ACHN (cell line): ENCODE measurements at regions not wholly inside any gene's neighbourhood (a gene's known extent, or its start where the extent isn't known, plus 50 kb on each side); places are given as distances from the start of the nearest gene placed in this dataset.
"Not testable (repeated sequence)": the region's sequence is repeated elsewhere in the genome, so short reads cannot be mapped to it uniquely, and the experiment has no call there.

Experiments
- DNase-seq: peaks from one replicate; pipeline ENCODE4 v3.0.0-alpha.2; 2015
- in situ Hi-C: cut with HindIII; loops from 2 replicates; pipeline ENCODE4 v1.10.0; 2017; ENCODE audit warnings: low sequenced_read_pairs, low pct_ligation_motif_present, low pct_unique_long_range_greater_than_20kb

- DNase-seq, in situ Hi-C loops: not testable (repeated sequence)
Measured at GRCh38 chr3:26284503-26284902, 338.1 kb upstream of the LRRC3B start.

GRCh38 chr3:26291840-26292239, 330.7 kb upstream of the LRRC3B start:
- in situ Hi-C loops = no loop called here
- DNase-seq = no peak

- in situ Hi-C loops = no loop called here
- no peak for DNase-seq
Measured at GRCh38 chr3:26292780-26293179, 329.8 kb upstream of the LRRC3B start.

- DNase-seq = no peak
- in situ Hi-C loops = no loop called here
Measured at GRCh38 chr3:26293329-26293844, 329.2 kb upstream of the LRRC3B start.

GRCh38 chr3:26307192-26307591, 315.4 kb upstream of the LRRC3B start:
- DNase-seq = no peak
- in situ Hi-C loops = no loop called here

GRCh38 chr3:26307787-26308186, 314.8 kb upstream of the LRRC3B start:
- DNase-seq = no peak
- in situ Hi-C loops = no loop called here

- in situ Hi-C loops = no loop called here
- no peak for DNase-seq
Measured at GRCh38 chr3:26308454-26308853, 314.1 kb upstream of the LRRC3B start.

- in situ Hi-C loops, DNase-seq: not testable (repeated sequence)
Measured at GRCh38 chr3:26309536-26309935, 313.0 kb upstream of the LRRC3B start.

- in situ Hi-C loops = no loop called here
Measured at GRCh38 chr3:26312816-26313215, 309.8 kb upstream of the LRRC3B start.

GRCh38 chr3:26316472-26316871, 306.1 kb upstream of the LRRC3B start:
- in situ Hi-C loops = no loop called here
- DNase-seq = no peak

More at GRCh38 chr3:26312816-26313215, 309.8 kb upstream of the LRRC3B start:
- DNase-seq = no peak

GRCh38 chr3:26323741-26324140, 298.8 kb upstream of the LRRC3B start:
- DNase-seq, in situ Hi-C loops: not testable (repeated sequence)

- in situ Hi-C loops = no loop called here
- no peak for DNase-seq
Measured at GRCh38 chr3:26340001-26340400, 282.6 kb upstream of the LRRC3B start.

GRCh38 chr3:26343647-26344046, 278.9 kb upstream of the LRRC3B start:
- in situ Hi-C loops = no loop called here
- no peak for DNase-seq

GRCh38 chr3:26345613-26346012, 277.0 kb upstream of the LRRC3B start:
- in situ Hi-C loops = no loop called here
- no peak for DNase-seq

- in situ Hi-C loops = no loop called here
- no peak for DNase-seq
Measured at GRCh38 chr3:26346497-26346896, 276.1 kb upstream of the LRRC3B start.

GRCh38 chr3:26347150-26347549, 275.4 kb upstream of the LRRC3B start:
- no peak for DNase-seq
- in situ Hi-C loops = no loop called here

GRCh38 chr3:26350853-26351252, 271.7 kb upstream of the LRRC3B start:
- in situ Hi-C loops = no loop called here
- no peak for DNase-seq

GRCh38 chr3:26353097-26353496, 269.5 kb upstream of the LRRC3B start:
- no peak for DNase-seq
- in situ Hi-C loops = no loop called here

- in situ Hi-C loops = no loop called here
- DNase-seq = no peak
Measured at GRCh38 chr3:26358405-26358804, 264.2 kb upstream of the LRRC3B start.

- no peak for DNase-seq
- in situ Hi-C loops = no loop called here
Measured at GRCh38 chr3:26365706-26366105, 256.9 kb upstream of the LRRC3B start.

- no peak for DNase-seq
- in situ Hi-C loops = no loop called here
Measured at GRCh38 chr3:26368312-26368711, 254.3 kb upstream of the LRRC3B start.
